ENCODE measurements at regions not wholly inside any gene's neighbourhood (a gene's known extent, or its start where the extent isn't known, plus 50 kb on each side); places are given as distances from the start of the nearest gene placed in this dataset.

- no peak for TF ChIP-seq POLR2AphosphoS5 (IDR thresholded peaks at IDR 0.05; ENCODE audit: low read depth)
- TF ChIP-seq ETS1 (IDR thresholded peaks at IDR 0.05), result no peak
- no peak for TF ChIP-seq CREB1 (CRISPR knock-in tag; IDR thresholded peaks at IDR 0.05; ENCODE audit: low read depth)
- no peak for TF ChIP-seq EZH2phosphoT487 (IDR thresholded peaks at IDR 0.05; ENCODE audit: unreplicated experiment)
- no peak for TF ChIP-seq CTCF (conservative IDR thresholded peaks at IDR 0.05; ENCODE audit: low read depth in 2 of 2)
- no peak for TF ChIP-seq EZH2 (IDR thresholded peaks at IDR 0.05; ENCODE audit: low read depth, unreplicated experiment)
- TF ChIP-seq REST (IDR thresholded peaks at IDR 0.05; ENCODE audit: unreplicated experiment), result no peak
- no peak for TF ChIP-seq ZNF331 (CRISPR knock-in tag; IDR thresholded peaks at IDR 0.05; ENCODE audit: low read depth)
- TF ChIP-seq ZNF462 (CRISPR knock-in tag; IDR thresholded peaks at IDR 0.05), result no peak
- no peak for TF ChIP-seq NANOG (IDR thresholded peaks at IDR 0.05; ENCODE audit: borderline replicate concordance)
- no peak for TF ChIP-seq JUNB (IDR thresholded peaks at IDR 0.05; ENCODE audit: unreplicated experiment)
- no peak for TF ChIP-seq STAT1 (IDR thresholded peaks at IDR 0.05; ENCODE audit: unreplicated experiment)
- no peak for TF ChIP-seq ZNF114 (CRISPR knock-in tag; IDR thresholded peaks at IDR 0.05)
- H3K36me3 Mint-ChIP-seq (ENCODE audit: low read depth), result peaks cover 12% of the 10 kb centered on the region
Measured at GRCh38 chr14:71206123-71206522, 298.9 kb downstream of the PCNX1 start.

More at GRCh38 chr14:71206123-71206522, 298.9 kb downstream of the PCNX1 start:
- Histone ChIP-seq H4K20me1 (replicated peaks; ENCODE audit: insufficient read depth) (no peaks in the 10 kb centered on the region), H3K4me2 (no peak overlapping the region), H3K4me1 (ENCODE audit: insufficient read depth) (peaks cover 2% of the 10 kb centered on the region; the same call in 1 of the 2 replicates), H3K27me3 (ENCODE audit: insufficient read depth) (no peaks in the 10 kb centered on the region), H2AFZ (no peak overlapping the region), H3K4me3 (no peak overlapping the region), H3K9me2 (ENCODE audit: insufficient read depth) (no peaks in the 10 kb centered on the region), H3F3A (replicated peaks; ENCODE audit: low read depth) (no peaks in the 10 kb centered on the region), H3K36me3 (ENCODE audit: insufficient read depth) (no peaks in the 10 kb centered on the region; the same call in 1 of the 2 replicates), H3K79me2 (replicated peaks; ENCODE audit: insufficient read depth) (no peaks in the 10 kb centered on the region), H3K27ac (ENCODE audit: low read depth) (no peak overlapping the region)
- Mint-ChIP-seq H3K4me3 (no peak overlapping the region), H3K27me3 (ENCODE audit: insufficient read depth, low read depth, poor library complexity) (peaks cover 11% of the 10 kb centered on the region), H3K4me1 (peaks cover 10% of the 10 kb centered on the region), H3K9me3 (peaks cover 17% of the 10 kb centered on the region), H3K27ac (no peak overlapping the region)
- no peak for ATAC-seq
- DNase-seq (ENCODE audit: low spot score), result no peak

All from GM23338 (cell line).